ENCODE measurements at regions not wholly inside any gene's neighbourhood (a gene's known extent, or its start where the extent isn't known, plus 50 kb on each side); places are given as distances from the start of the nearest gene placed in this dataset.

GRCh38 chr6:23096876-23097275 is 527.5 kb downstream of the HDGFL1 start:
- H3K4me1 Mint-ChIP-seq = no peaks in the 10 kb centered on the region

DNA sequence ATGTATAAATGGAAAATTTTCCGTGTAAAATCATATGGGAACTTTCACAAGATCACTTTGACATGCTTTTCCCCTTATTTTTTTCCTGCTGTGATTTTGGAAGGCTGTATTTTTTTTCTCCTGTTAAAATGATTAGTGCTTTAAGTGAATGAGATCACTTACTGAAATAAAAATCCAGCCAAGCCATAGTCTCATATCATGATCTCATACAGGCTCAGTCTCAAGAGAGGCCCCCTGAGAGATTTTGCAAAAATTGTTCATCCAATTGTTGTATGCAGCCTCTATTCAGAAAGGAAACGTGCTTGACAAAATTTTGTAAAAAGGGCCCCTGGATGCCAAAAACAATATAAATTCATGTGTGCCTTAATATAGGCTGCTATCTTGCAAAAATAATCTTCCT is 528.2 kb downstream of the HDGFL1 start:
- Mint-ChIP-seq H3K4me1 (no peaks in the 10 kb centered on the region), H3K36me3 (ENCODE audit: low read depth) (no peaks in the 10 kb centered on the region), H3K27me3 (no peaks in the 10 kb centered on the region), H3K4me3 (no peak overlapping the region), H3K9me3 (peaks cover 1% of the 10 kb centered on the region), H3K27ac (no peak overlapping the region)
- no peak for ATAC-seq (replicated peaks)

More at GRCh38 chr6:23096876-23097275, 527.5 kb downstream of the HDGFL1 start:
- Mint-ChIP-seq H3K27me3 (no peaks in the 10 kb centered on the region), H3K4me3 (no peak overlapping the region), H3K36me3 (ENCODE audit: low read depth) (no peaks in the 10 kb centered on the region), H3K9me3 (peaks cover 2% of the 10 kb centered on the region), H3K27ac (no peak overlapping the region)
- ATAC-seq (replicated peaks) = no peak

- no peaks in the 10 kb centered on the region for H3K4me1 Mint-ChIP-seq
- H3K36me3 Mint-ChIP-seq (ENCODE audit: low read depth) = no peaks in the 10 kb centered on the region
Observed at GRCh38 chr6:23106951-23107350, 537.6 kb downstream of the HDGFL1 start.

DNA sequence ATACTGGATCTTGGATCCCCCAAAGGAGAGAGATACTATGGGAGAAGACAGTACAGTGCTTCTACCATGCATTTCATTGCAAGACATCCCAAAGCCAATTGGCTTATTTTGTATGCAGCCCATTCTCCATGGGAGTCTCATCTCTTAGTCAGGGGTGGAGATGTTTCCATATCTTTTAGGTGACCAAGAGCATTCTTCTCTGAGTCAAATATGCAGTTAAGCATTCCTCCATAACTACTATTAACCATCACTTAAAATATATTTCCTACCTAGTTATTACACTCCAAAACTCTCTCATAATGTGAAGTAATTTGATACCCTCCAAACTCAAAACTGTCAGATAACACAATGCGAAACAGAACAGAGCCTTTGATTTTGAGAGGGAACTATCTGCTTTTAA is 542.6 kb downstream of the HDGFL1 start:
- Mint-ChIP-seq H3K4me1 (no peaks in the 10 kb centered on the region), H3K9me3 (peaks cover 7% of the 10 kb centered on the region), H3K36me3 (ENCODE audit: low read depth) (no peaks in the 10 kb centered on the region), H3K27ac (no peak overlapping the region), H3K27me3 (no peaks in the 10 kb centered on the region), H3K4me3 (no peak overlapping the region)
- ATAC-seq (replicated peaks) = no peak

More at GRCh38 chr6:23106951-23107350, 537.6 kb downstream of the HDGFL1 start:
- Mint-ChIP-seq H3K27me3 (no peaks in the 10 kb centered on the region), H3K9me3 (peaks cover 14% of the 10 kb centered on the region), H3K4me3 (no peak overlapping the region), H3K27ac (no peak overlapping the region)
- no peak for ATAC-seq (replicated peaks)

GRCh38 chr6:23114812-23115504 is 545.6 kb downstream of the HDGFL1 start:
- no peak for ATAC-seq (replicated peaks)
- Mint-ChIP-seq H3K4me1 (no peaks in the 10 kb centered on the region), H3K9me3 (no peaks in the 10 kb centered on the region), H3K4me3 (no peak overlapping the region), H3K27me3 (no peaks in the 10 kb centered on the region), H3K27ac (no peak overlapping the region), H3K36me3 (ENCODE audit: low read depth) (no peaks in the 10 kb centered on the region)

DNA sequence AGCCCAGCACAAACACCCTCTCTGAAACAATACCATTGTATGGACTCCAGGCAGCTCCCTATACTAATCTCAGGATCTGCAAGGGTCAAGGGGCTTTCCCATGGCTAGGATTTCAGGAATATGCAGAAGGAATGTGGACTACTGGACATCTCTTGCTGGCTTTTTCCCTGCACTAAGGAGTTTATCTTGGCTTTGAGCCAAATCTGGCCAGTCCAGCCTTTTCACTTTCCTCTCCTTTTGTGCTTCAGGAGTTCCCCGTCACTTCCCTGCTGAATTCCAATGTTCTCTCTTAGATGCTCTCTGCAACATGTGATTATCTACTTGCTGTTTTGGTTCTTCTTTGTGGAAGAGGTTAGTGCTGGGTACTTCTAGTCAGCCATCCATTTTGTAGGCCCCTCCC is 568.2 kb downstream of the HDGFL1 start:
- no peaks in the 10 kb centered on the region for H3K27me3 Mint-ChIP-seq
- H3K27ac Mint-ChIP-seq = no peak overlapping the region
- H3K36me3 Mint-ChIP-seq (ENCODE audit: low read depth) = no peaks in the 10 kb centered on the region
- no peak for ATAC-seq (replicated peaks)
- H3K4me3 Mint-ChIP-seq = no peak overlapping the region
- no peaks in the 10 kb centered on the region for H3K4me1 Mint-ChIP-seq
- peaks cover 8% of the 10 kb centered on the region for H3K9me3 Mint-ChIP-seq

GRCh38 chr6:23140871-23141270 is 571.5 kb downstream of the HDGFL1 start:
- H3K4me3 Mint-ChIP-seq = no peak overlapping the region
- no peaks in the 10 kb centered on the region for H3K4me1 Mint-ChIP-seq
- no peak overlapping the region for H3K27ac Mint-ChIP-seq
- no peak for ATAC-seq (replicated peaks)
- no peaks in the 10 kb centered on the region for H3K36me3 Mint-ChIP-seq (ENCODE audit: low read depth)
- H3K27me3 Mint-ChIP-seq = no peaks in the 10 kb centered on the region
- H3K9me3 Mint-ChIP-seq = peaks cover 6% of the 10 kb centered on the region

DNA sequence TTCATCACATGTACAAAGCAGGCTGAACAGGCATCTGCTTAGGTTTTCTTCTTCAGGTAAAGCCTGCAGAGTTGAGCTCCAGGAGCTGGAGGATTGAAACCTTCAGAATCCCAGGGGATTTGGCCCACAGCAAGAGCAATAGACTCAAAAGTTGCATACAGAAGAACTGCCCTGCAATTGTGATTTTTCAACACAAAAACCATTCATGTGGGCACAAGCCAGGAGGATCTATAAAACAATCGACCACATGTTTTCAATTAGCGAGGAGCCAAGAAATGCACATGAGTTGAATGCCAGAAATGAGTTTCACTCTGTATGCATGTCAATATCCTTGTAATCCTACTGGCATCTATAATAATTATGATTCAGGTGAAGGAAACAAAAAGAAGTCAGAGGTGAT is 576.4 kb downstream of the HDGFL1 start:
- Mint-ChIP-seq H3K9me3 (no peaks in the 10 kb centered on the region), H3K4me3 (no peak overlapping the region), H3K36me3 (ENCODE audit: low read depth) (no peaks in the 10 kb centered on the region), H3K27me3 (no peaks in the 10 kb centered on the region), H3K4me1 (no peaks in the 10 kb centered on the region), H3K27ac (no peak overlapping the region)
- no peak for ATAC-seq (replicated peaks)

DNA sequence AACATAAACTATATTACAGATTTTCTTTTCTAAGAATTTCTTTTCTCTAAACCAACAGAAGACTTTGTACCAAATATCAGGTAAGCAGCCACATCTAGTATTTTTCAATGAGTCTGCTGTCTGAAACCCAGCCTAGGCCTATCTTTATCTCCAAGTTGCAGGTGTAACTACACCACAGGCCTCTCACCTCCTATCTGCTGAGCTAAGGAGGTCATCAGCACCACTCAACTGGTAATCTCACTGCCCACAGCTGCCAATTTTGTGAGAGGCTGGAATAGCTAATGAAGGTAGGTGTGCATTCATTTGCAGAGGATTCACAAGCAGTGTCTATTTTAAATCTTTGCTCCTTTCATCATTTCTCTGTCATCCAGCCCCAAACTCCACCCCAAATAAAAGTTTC is 584.8 kb downstream of the HDGFL1 start:
- no peak for ATAC-seq (replicated peaks)
- H3K4me3 Mint-ChIP-seq = no peak overlapping the region
- H3K27ac Mint-ChIP-seq = no peak overlapping the region
- no peaks in the 10 kb centered on the region for H3K4me1 Mint-ChIP-seq
- peaks cover 10% of the 10 kb centered on the region for H3K9me3 Mint-ChIP-seq
- H3K27me3 Mint-ChIP-seq = no peaks in the 10 kb centered on the region
- no peaks in the 10 kb centered on the region for H3K36me3 Mint-ChIP-seq (ENCODE audit: low read depth)

- Mint-ChIP-seq H3K36me3 (ENCODE audit: low read depth) (no peaks in the 10 kb centered on the region), H3K4me1 (no peaks in the 10 kb centered on the region), H3K27me3 (no peaks in the 10 kb centered on the region), H3K4me3 (no peak overlapping the region), H3K9me3 (peaks cover 20% of the 10 kb centered on the region), H3K27ac (no peak overlapping the region)
- no peak for ATAC-seq (replicated peaks)
Observed at GRCh38 chr6:23170049-23170448, 600.7 kb downstream of the HDGFL1 start.

DNA sequence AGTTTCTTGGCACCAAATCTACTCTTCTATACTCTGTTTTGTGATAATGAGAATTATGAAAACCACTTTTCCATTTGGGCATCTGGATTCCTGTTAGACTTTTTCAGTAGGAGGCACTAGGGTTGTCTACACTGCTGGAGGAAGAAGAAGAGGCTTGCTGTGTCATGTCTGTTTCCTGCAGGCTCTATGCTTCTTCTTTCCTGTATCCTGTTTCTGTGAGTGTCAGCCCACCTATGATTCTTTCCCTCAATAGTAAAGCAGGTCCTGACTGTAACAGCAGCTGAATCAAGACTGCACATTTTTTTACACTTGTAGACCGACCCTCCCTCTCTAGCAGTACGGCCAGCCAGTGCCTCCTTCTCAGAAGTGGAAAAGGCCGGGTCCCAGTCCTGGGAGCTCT is 603.9 kb downstream of the HDGFL1 start:
- no peak for ATAC-seq (replicated peaks)
- Mint-ChIP-seq H3K27ac (no peak overlapping the region), H3K4me3 (no peak overlapping the region), H3K4me1 (no peaks in the 10 kb centered on the region), H3K36me3 (ENCODE audit: low read depth) (no peaks in the 10 kb centered on the region), H3K27me3 (no peaks in the 10 kb centered on the region), H3K9me3 (peaks cover 27% of the 10 kb centered on the region)

GRCh38 chr6:23174781-23175361 is 605.5 kb downstream of the HDGFL1 start:
- H3K27ac Mint-ChIP-seq = no peak overlapping the region
- no peaks in the 10 kb centered on the region for H3K27me3 Mint-ChIP-seq

GRCh38 chr6:23175391-23175790 is 606.0 kb downstream of the HDGFL1 start:
- no peaks in the 10 kb centered on the region for H3K36me3 Mint-ChIP-seq (ENCODE audit: low read depth)
- H3K27me3 Mint-ChIP-seq = no peaks in the 10 kb centered on the region
- H3K4me1 Mint-ChIP-seq = no peaks in the 10 kb centered on the region
- ATAC-seq (replicated peaks) = no peak
- H3K4me3 Mint-ChIP-seq = no peak overlapping the region
- peaks cover 27% of the 10 kb centered on the region for H3K9me3 Mint-ChIP-seq
- no peak overlapping the region for H3K27ac Mint-ChIP-seq

More at GRCh38 chr6:23174781-23175361, 605.5 kb downstream of the HDGFL1 start:
- Mint-ChIP-seq H3K4me1 (no peaks in the 10 kb centered on the region), H3K9me3 (peaks cover 27% of the 10 kb centered on the region), H3K36me3 (ENCODE audit: low read depth) (no peaks in the 10 kb centered on the region), H3K4me3 (no peak overlapping the region)
- peak; percentile 24 for ATAC-seq (replicated peaks)

- no peaks in the 10 kb centered on the region for H3K27me3 Mint-ChIP-seq
- H3K4me1 Mint-ChIP-seq = no peaks in the 10 kb centered on the region
- no peaks in the 10 kb centered on the region for H3K36me3 Mint-ChIP-seq (ENCODE audit: low read depth)
- no peak for ATAC-seq (replicated peaks)
- H3K9me3 Mint-ChIP-seq = peaks cover 23% of the 10 kb centered on the region
- H3K27ac Mint-ChIP-seq = no peak overlapping the region
- H3K4me3 Mint-ChIP-seq = no peak overlapping the region
Observed at GRCh38 chr6:23176471-23176870, 607.1 kb downstream of the HDGFL1 start.

DNA sequence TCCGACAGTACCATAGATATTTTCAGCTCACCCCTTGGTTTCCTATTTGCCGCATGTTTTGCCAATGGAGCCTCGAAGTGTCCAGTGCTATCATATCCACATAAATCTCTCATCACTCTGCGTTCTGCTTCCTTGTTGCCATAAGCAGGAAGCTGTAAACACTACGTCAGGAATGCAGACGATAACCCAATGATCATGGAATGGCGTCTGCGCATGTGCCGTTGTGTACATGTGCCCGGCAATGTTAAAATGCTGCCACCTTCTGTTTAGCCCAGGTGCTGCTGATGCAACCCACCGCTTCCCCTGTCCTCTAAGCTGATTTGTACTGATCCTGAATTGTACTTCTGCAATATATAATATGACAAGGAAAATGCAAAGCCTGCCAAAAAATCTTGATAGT is 607.5 kb downstream of the HDGFL1 start:
- peaks cover 22% of the 10 kb centered on the region for H3K9me3 Mint-ChIP-seq
- no peak overlapping the region for H3K27ac Mint-ChIP-seq
- ATAC-seq (replicated peaks) = no peak
- no peaks in the 10 kb centered on the region for H3K4me1 Mint-ChIP-seq
- H3K36me3 Mint-ChIP-seq (ENCODE audit: low read depth) = no peaks in the 10 kb centered on the region
- H3K4me3 Mint-ChIP-seq = no peak overlapping the region
- H3K27me3 Mint-ChIP-seq = no peaks in the 10 kb centered on the region

Data from activated T-helper 17 cell treated with anti-CD3 and anti-CD28 coated beads, Interleukin-2, amount 50 U/mL, for 72 hours (primary cell).